DOHH2 (cell line): ENCODE measurements at regions not wholly inside any gene's neighbourhood (a gene's known extent, or its start where the extent isn't known, plus 50 kb on each side); places are given as distances from the start of the nearest gene placed in this dataset.

ENCODE experiments used
- EZH2phosphoT487 ChIP-seq: fragments of 200-600 bp; sonication (generic); IDR thresholded peaks from 2 replicates; pipeline ENCODE4 v1.6.1; 2017; ENCODE audit warnings: borderline replicate concordance, mild to moderate bottlenecking, antibody characterized with exemption, low read length, moderate library complexity, mixed read lengths
- TF ChIP-seq, protein P1 (sequence below): fragments of 200-600 bp; sonication (generic); IDR thresholded peaks from one replicate; pipeline ENCODE4 v1.5.1; 2014; ENCODE audit warnings: antibody characterized with exemption, mild to moderate bottlenecking, low read depth, low read length; ENCODE audit not compliant: poor library complexity, severe bottlenecking

DNA sequence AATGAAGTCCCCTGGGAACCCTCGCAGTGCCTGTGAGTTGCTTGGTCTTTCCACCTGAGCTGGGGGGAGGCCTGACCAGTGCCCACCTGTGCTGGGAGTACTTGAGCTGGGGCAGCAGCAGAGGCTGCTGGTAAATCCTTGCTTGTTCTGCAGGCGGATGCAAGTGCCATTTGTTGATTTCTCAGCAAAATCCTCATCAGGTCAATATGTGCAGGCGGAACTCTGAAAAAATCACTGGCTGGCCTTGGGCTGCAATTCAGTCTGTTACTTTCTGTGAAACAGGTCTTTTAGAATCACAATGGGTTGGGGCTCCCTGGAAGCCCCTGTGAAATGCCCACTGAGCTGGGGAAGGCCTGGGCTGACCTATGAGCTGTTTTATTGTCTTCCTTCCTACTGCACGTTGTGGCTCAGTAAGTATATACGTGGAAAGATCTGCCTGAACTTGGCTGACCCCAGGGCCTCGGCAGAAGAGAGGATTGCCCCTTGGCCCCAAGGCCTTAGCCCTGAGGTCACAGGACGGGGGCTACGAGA, 182.0 kb upstream of the RGMA start:
- TF ChIP-seq, protein P1, sequence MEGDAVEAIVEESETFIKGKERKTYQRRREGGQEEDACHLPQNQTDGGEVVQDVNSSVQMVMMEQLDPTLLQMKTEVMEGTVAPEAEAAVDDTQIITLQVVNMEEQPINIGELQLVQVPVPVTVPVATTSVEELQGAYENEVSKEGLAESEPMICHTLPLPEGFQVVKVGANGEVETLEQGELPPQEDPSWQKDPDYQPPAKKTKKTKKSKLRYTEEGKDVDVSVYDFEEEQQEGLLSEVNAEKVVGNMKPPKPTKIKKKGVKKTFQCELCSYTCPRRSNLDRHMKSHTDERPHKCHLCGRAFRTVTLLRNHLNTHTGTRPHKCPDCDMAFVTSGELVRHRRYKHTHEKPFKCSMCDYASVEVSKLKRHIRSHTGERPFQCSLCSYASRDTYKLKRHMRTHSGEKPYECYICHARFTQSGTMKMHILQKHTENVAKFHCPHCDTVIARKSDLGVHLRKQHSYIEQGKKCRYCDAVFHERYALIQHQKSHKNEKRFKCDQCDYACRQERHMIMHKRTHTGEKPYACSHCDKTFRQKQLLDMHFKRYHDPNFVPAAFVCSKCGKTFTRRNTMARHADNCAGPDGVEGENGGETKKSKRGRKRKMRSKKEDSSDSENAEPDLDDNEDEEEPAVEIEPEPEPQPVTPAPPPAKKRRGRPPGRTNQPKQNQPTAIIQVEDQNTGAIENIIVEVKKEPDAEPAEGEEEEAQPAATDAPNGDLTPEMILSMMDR, result no peak
- TF ChIP-seq EZH2phosphoT487, result no peak
